NCI-H510A treated with DMSO at 0.1 percent for 48 hours (cell line): ENCODE measurements at regions not wholly inside any gene's neighbourhood (a gene's known extent, or its start where the extent isn't known, plus 50 kb on each side); places are given as distances from the start of the nearest gene placed in this dataset.

ENCODE experiments used
- DNase-seq: peaks from one replicate; lab custom pipeline; 2025; lab: John Stamatoyannopoulos, UW

- DNase-seq, result no peak
Observed at GRCh38 chr7:88431882-88432281, 125.2 kb upstream of the STEAP4 start.

GRCh38 chr7:88429382-88429781 is 122.7 kb upstream of the STEAP4 start:
- DNase-seq, result no peak

- DNase-seq, result no peak
Observed at GRCh38 chr7:88402529-88402928, 95.8 kb upstream of the STEAP4 start.

- peak; percentile 1 for DNase-seq
Observed at GRCh38 chr7:88401009-88401623, 94.4 kb upstream of the STEAP4 start.

- no peak for DNase-seq
Observed at GRCh38 chr7:88399696-88400240, 93.1 kb upstream of the STEAP4 start.

GRCh38 chr7:88399036-88399435 is 92.3 kb upstream of the STEAP4 start:
- no peak for DNase-seq

- DNase-seq, result no peak
Observed at GRCh38 chr7:88398459-88398858, 91.8 kb upstream of the STEAP4 start.

- DNase-seq, result no peak
Observed at GRCh38 chr7:88396948-88397322, 90.2 kb upstream of the STEAP4 start.

- DNase-seq, result no peak
Observed at GRCh38 chr7:88396295-88396947, 89.7 kb upstream of the STEAP4 start.

- DNase-seq, result no peak
Observed at GRCh38 chr7:88395715-88396114, 89.0 kb upstream of the STEAP4 start.

GRCh38 chr7:88391247-88391646 is 84.6 kb upstream of the STEAP4 start:
- DNase-seq, result no peak

GRCh38 chr7:88387368-88387767 is 80.7 kb upstream of the STEAP4 start:
- DNase-seq, result no peak

- DNase-seq, result no peak
Observed at GRCh38 chr7:88386665-88387156, 80.0 kb upstream of the STEAP4 start.

- no peak for DNase-seq
Observed at GRCh38 chr7:88377434-88377833, 70.7 kb upstream of the STEAP4 start.

- DNase-seq, result no peak
Observed at GRCh38 chr7:88368686-88369085, 62.0 kb upstream of the STEAP4 start.

GRCh38 chr7:88366845-88367244 is 60.2 kb upstream of the STEAP4 start:
- DNase-seq, result no peak

- no peak for DNase-seq
Observed at GRCh38 chr7:88363869-88364268, 57.2 kb upstream of the STEAP4 start.

GRCh38 chr7:88363249-88363648 is 56.6 kb upstream of the STEAP4 start:
- DNase-seq, result no peak

GRCh38 chr7:88361357-88361756 is 54.7 kb upstream of the STEAP4 start:
- no peak for DNase-seq

GRCh38 chr7:88358881-88359280 is 52.2 kb upstream of the STEAP4 start:
- no peak for DNase-seq

- no peak for DNase-seq
Observed at GRCh38 chr7:88358526-88358838, 51.8 kb upstream of the STEAP4 start.

GRCh38 chr7:88357781-88358525 is 51.3 kb upstream of the STEAP4 start:
- no peak for DNase-seq

- no peak for DNase-seq
Observed at GRCh38 chr7:88357294-88357693, 50.6 kb upstream of the STEAP4 start.
